ENCODE measurements at regions not wholly inside any gene's neighbourhood (a gene's known extent, or its start where the extent isn't known, plus 50 kb on each side); places are given as distances from the start of the nearest gene placed in this dataset.

GRCh38 chr6:146968041-146968760, 236.0 kb upstream of the STXBP5 start:
- TF ChIP-seq EZH2phosphoT487 (IDR thresholded peaks at IDR 0.05; ENCODE audit: borderline replicate concordance, low read depth, low read length) = no peak
- no peak for TF ChIP-seq CTCF (conservative IDR thresholded peaks at IDR 0.05; ENCODE audit: low read length)
- intact Hi-C loops (cut with micrococcal nuclease; ENCODE audit: unreplicated experiment) = no loop called here
- POLR2A ChIA-PET = interaction anchor here (0.6 kb wide), 2 partner anchors 169 to 1467 kb away, joined by 5 to 12 read pairs; no protein-coding TSS in a partner anchor

GRCh38 chr6:146972546-146972945, 231.7 kb upstream of the STXBP5 start:
- intact Hi-C loops (cut with micrococcal nuclease; ENCODE audit: unreplicated experiment) = no loop called here
- H3K27ac ChIP-seq (ENCODE audit: low read depth, low read length, poor library complexity, severe bottlenecking) = no peak overlapping the region
- H3K9me2 ChIP-seq (ENCODE audit: insufficient read depth, low read length) = no peaks in the 10 kb centered on the region
- ChIA-PET POLR2A (no interaction called here), CTCF (ENCODE audit: unreplicated experiment) (no interaction called here)
- H2AFZ ChIP-seq (ENCODE audit: low read length) = no peak overlapping the region
- no peaks in the 10 kb centered on the region for H3K79me2 ChIP-seq (ENCODE audit: insufficient read depth, low read depth, low read length)
- no peaks in the 10 kb centered on the region for H3K4me1 ChIP-seq (ENCODE audit: insufficient read depth, low read length, poor library complexity, severe bottlenecking)
- H3K4me3 ChIP-seq (ENCODE audit: low read depth, low read length, poor library complexity, severe bottlenecking) = no peak overlapping the region
- no peak for DNase-seq (ENCODE audit: low spot score)
- no TSS peak for BruUV-seq (replicated peaks)
- TF ChIP-seq EZH2phosphoT487 (IDR thresholded peaks at IDR 0.05; ENCODE audit: borderline replicate concordance, low read depth, low read length) = no peak
- no peak for TF ChIP-seq CTCF (conservative IDR thresholded peaks at IDR 0.05; ENCODE audit: low read length)
- H4K20me1 ChIP-seq (ENCODE audit: insufficient read depth, low read length) = no peaks in the 10 kb centered on the region
- H3K9me3 ChIP-seq (ENCODE audit: low read length) = no peaks in the 10 kb centered on the region
- no peaks in the 10 kb centered on the region for H3K36me3 ChIP-seq (ENCODE audit: insufficient read depth, low read length)
- H3K4me2 ChIP-seq (ENCODE audit: low read length) = no peak overlapping the region

More at GRCh38 chr6:146968041-146968760, 236.0 kb upstream of the STXBP5 start:
- no TSS peak for BruUV-seq (replicated peaks)
- H3K9me2 ChIP-seq (ENCODE audit: insufficient read depth, low read length) = no peaks in the 10 kb centered on the region
- no peaks in the 10 kb centered on the region for H3K4me1 ChIP-seq (ENCODE audit: insufficient read depth, low read length, poor library complexity, severe bottlenecking)
- H3K4me3 ChIP-seq (ENCODE audit: low read depth, low read length, poor library complexity, severe bottlenecking) = no peak overlapping the region
- no peaks in the 10 kb centered on the region for H3K79me2 ChIP-seq (ENCODE audit: insufficient read depth, low read depth, low read length)
- DNase-seq (ENCODE audit: low spot score) = no peak
- H3K27ac ChIP-seq (ENCODE audit: low read depth, low read length, poor library complexity, severe bottlenecking) = no peak overlapping the region
- no peaks in the 10 kb centered on the region for H3K9me3 ChIP-seq (ENCODE audit: low read length)
- CTCF ChIA-PET (ENCODE audit: unreplicated experiment) = no interaction called here
- H4K20me1 ChIP-seq (ENCODE audit: insufficient read depth, low read length) = no peaks in the 10 kb centered on the region
- H2AFZ ChIP-seq (ENCODE audit: low read length) = no peak overlapping the region
- H3K4me2 ChIP-seq (ENCODE audit: low read length) = no peak overlapping the region
- H3K36me3 ChIP-seq (ENCODE audit: insufficient read depth, low read length) = no peaks in the 10 kb centered on the region

GRCh38 chr6:146974351-146974750, 229.9 kb upstream of the STXBP5 start:
- intact Hi-C loops (cut with micrococcal nuclease; ENCODE audit: unreplicated experiment) = no loop called here
- no peak for DNase-seq (ENCODE audit: low spot score)
- BruUV-seq (replicated peaks) = no TSS peak
- CTCF ChIA-PET (ENCODE audit: unreplicated experiment) = no interaction called here
- Histone ChIP-seq H3K4me2 (ENCODE audit: low read length) (no peak overlapping the region), H3K79me2 (ENCODE audit: insufficient read depth, low read depth, low read length) (no peaks in the 10 kb centered on the region), H2AFZ (ENCODE audit: low read length) (no peak overlapping the region), H3K4me3 (ENCODE audit: low read depth, low read length, poor library complexity, severe bottlenecking) (no peak overlapping the region), H3K4me1 (ENCODE audit: insufficient read depth, low read length, poor library complexity, severe bottlenecking) (no peaks in the 10 kb centered on the region), H3K36me3 (ENCODE audit: insufficient read depth, low read length) (no peaks in the 10 kb centered on the region), H4K20me1 (ENCODE audit: insufficient read depth, low read length) (no peaks in the 10 kb centered on the region), H3K27ac (ENCODE audit: low read depth, low read length, poor library complexity, severe bottlenecking) (no peak overlapping the region), H3K9me2 (ENCODE audit: insufficient read depth, low read length) (no peaks in the 10 kb centered on the region), H3K9me3 (ENCODE audit: low read length) (no peaks in the 10 kb centered on the region)
- POLR2A ChIA-PET = no interaction called here
- TF ChIP-seq CTCF (conservative IDR thresholded peaks at IDR 0.05; ENCODE audit: low read length) (no peak), EZH2phosphoT487 (IDR thresholded peaks at IDR 0.05; ENCODE audit: borderline replicate concordance, low read depth, low read length) (no peak)
